ENCODE measurements at regions not wholly inside any gene's neighbourhood (a gene's known extent, or its start where the extent isn't known, plus 50 kb on each side); places are given as distances from the start of the nearest gene placed in this dataset.
A peak's percentile ranks its signal among the peaks of the same experiment; 100 is the strongest.
"Not testable (repeated sequence)": the region's sequence is repeated elsewhere in the genome, so short reads cannot be mapped to it uniquely, and the experiment has no call there.

GRCh38 chr20:47972297-47972915, 187.1 kb upstream of the SULF2 start:
- not testable (repeated sequence) for H3K9me3 ChIP-seq (ENCODE audit: control insufficient read depth in 3 of 3, low read length in 3 of 3); H3K36me3 ChIP-seq (ENCODE audit: control insufficient read depth in 3 of 3, insufficient read depth in 3 of 3, low read length in 3 of 3); H3K4me1 ChIP-seq (ENCODE audit: control insufficient read depth in 3 of 3, insufficient read depth in 3 of 3, low read length in 3 of 3)
- Histone ChIP-seq H3K4me3 (ENCODE audit: low read length in 3 of 3) (peak overlapping the region in 1 of 3 donors; percentile 2), H3K27me3 (ENCODE audit: control insufficient read depth in 3 of 3, insufficient read depth in 3 of 3, low read length in 3 of 3) (peaks cover 11 to 26% (median 14%) of the 10 kb centered on the region in 3 donors), H3K9ac (ENCODE audit: low read depth in 1 of 3, low read length in 3 of 3) (peak overlapping the region in 1 of 3 donors; percentile 8), H3K27ac (ENCODE audit: low read depth, low read length) (peak overlapping the region; percentile 36)

DNA sequence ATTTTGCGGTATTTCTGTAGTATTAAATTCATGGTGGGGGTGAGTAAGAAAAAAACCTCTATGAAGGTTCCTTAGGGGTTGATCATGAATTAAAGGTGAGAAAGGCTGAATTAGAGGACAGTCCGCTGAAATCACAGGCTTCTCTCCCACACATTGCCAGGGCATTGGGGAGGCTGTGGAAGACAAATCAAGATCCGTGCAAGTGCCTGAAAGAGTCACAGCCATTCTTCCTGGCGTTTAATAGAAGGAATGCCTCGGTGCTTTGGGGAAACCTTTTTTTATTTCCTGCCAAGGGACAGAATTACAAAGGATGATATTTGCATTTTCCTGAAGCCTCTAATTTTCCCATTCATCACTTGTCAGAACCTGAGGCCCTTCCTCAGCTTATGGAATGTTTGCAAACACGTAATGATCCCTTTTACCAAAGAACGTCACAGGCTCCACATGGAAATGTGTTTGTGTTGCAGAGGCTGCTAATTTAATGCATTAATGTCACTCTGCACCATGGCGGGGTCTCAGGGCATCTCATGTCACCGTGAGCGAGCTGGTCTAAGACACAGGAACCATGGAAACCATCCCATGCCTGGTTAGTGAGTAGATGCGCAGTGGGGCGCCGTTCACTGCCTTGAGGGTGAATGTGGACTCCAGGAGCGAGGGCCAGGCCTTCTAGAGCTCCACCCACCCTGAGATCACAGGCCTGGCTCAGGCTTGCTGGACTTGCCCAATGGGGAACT, 185.9 kb upstream of the SULF2 start:
- Histone ChIP-seq H3K27ac (ENCODE audit: low read depth, low read length) (no peak overlapping the region), H3K4me3 (ENCODE audit: low read length in 3 of 3) (no peak overlapping the region), H3K36me3 (ENCODE audit: control insufficient read depth in 3 of 3, insufficient read depth in 3 of 3, low read length in 3 of 3) (no peaks in the 10 kb centered on the region), H3K9ac (ENCODE audit: low read depth in 1 of 3, low read length in 3 of 3) (no peak overlapping the region), H3K27me3 (ENCODE audit: control insufficient read depth in 3 of 3, insufficient read depth in 3 of 3, low read length in 3 of 3) (peaks cover 11 to 19% (median 11%) of the 10 kb centered on the region in 3 donors), H3K4me1 (ENCODE audit: control insufficient read depth in 3 of 3, insufficient read depth in 3 of 3, low read length in 3 of 3) (peaks cover 0 to 7% (median 4%) of the 10 kb centered on the region in 3 donors), H3K9me3 (ENCODE audit: control insufficient read depth in 3 of 3, low read length in 3 of 3) (no peaks in the 10 kb centered on the region)

DNA sequence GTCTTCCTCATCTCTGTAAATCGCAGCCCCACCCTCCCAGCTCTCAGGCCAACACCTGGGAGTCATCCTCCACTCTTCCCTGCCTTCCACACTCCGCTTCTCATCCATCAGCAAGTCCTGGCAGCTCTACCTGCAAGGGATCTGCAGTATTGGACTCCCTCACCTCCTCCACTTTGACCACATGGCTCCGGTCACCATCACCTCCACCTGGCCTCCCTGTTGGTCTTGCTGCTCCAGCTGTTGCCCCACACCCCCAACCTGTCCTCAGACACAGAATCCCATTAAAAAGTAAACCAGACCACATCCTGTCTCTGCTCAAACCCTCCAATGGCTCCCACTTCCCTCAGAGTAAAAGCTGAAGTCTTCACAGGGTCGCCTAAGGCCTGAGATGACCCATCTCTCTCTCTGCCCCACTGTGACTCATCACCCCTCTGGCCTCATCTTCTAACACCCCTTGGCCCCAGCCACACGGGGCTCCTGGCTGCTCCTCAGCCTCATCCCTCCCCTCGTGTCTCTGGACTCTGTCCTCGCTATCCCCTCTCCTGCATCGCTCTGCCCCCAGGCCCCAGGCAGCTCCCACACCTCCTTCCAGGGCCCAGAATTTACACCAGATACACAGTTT, 185.1 kb upstream of the SULF2 start:
- Histone ChIP-seq H3K9ac (ENCODE audit: low read depth in 1 of 3, low read length in 3 of 3) (no peak overlapping the region), H3K27ac (ENCODE audit: low read depth, low read length) (no peak overlapping the region), H3K36me3 (ENCODE audit: control insufficient read depth in 3 of 3, insufficient read depth in 3 of 3, low read length in 3 of 3) (no peaks in the 10 kb centered on the region), H3K4me3 (ENCODE audit: low read length in 3 of 3) (no peak overlapping the region), H3K27me3 (ENCODE audit: control insufficient read depth in 3 of 3, insufficient read depth in 3 of 3, low read length in 3 of 3) (peaks cover 11 to 19% (median 11%) of the 10 kb centered on the region in 3 donors), H3K9me3 (ENCODE audit: control insufficient read depth in 3 of 3, low read length in 3 of 3) (no peaks in the 10 kb centered on the region), H3K4me1 (ENCODE audit: control insufficient read depth in 3 of 3, insufficient read depth in 3 of 3, low read length in 3 of 3) (peaks cover 0 to 7% (median 4%) of the 10 kb centered on the region in 3 donors)

DNA sequence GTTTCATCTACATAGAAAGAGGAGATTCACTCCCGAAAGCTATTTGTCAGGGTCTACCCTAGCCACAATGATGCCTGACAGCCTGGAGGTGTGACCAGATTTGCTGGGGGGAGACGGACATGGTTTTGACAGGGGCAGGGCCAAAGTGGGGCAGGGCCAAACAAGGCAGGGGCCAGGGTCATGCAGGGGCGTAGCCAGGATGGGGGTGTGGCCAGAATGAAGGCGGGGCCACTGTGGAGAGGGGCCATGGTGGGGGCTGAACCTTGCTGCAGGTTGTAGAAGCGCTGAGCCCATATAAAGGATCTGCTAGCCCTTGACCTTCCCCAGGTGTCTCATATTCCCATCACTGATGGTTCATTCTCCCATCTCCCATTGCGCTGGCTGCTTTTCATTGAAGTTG, 184.1 kb upstream of the SULF2 start:
- H3K9me3 ChIP-seq (ENCODE audit: control insufficient read depth in 3 of 3, low read length in 3 of 3): no peaks in the 10 kb centered on the region
- no peak overlapping the region for H3K27ac ChIP-seq (ENCODE audit: low read depth, low read length)
- no peaks in the 10 kb centered on the region for H3K36me3 ChIP-seq (ENCODE audit: control insufficient read depth in 3 of 3, insufficient read depth in 3 of 3, low read length in 3 of 3)
- H3K27me3 ChIP-seq (ENCODE audit: control insufficient read depth in 3 of 3, insufficient read depth in 3 of 3, low read length in 3 of 3): peaks cover 11 to 19% (median 11%) of the 10 kb centered on the region in 3 donors
- no peak overlapping the region for H3K9ac ChIP-seq (ENCODE audit: low read depth in 1 of 3, low read length in 3 of 3)
- no peak overlapping the region for H3K4me3 ChIP-seq (ENCODE audit: low read length in 3 of 3)
- peaks cover 0 to 7% (median 3%) of the 10 kb centered on the region in 3 donors for H3K4me1 ChIP-seq (ENCODE audit: control insufficient read depth in 3 of 3, insufficient read depth in 3 of 3, low read length in 3 of 3)

DNA sequence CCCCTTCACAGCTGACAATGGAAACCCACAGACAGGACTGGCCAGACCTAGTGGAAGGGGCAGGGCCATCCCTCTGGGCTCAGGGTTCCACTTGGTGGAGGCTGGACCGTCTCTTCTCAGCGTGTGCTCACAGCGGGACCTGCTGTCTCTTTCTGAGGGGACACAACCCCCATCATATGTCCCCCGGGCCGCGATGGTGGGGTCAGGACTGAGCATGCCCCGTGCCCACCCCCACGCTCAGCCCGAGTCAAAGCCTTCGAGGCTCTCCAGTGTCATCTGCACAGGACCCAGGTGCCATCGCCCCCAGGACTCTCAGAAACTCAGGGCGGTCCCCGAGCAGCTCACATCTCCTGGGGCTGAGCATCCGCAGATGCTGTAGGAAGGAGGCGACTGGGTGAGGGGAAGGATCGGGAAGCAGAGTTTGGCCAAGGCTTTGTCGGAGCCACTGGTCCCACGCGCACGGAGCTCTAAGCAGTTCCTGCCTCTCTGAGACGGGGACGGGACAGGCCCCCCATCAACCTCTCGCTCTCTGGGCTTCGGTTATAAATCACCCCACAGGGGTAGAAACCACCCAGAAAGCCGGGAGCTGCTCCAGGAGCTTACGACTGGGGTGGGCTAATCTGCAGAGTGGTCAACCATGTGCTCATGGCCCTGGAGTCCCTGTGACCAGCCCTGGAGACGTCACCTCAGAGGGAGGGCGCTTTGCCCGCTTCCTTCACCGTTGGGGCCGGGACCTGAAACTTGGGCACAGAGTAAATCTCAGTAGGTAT, 183.4 kb upstream of the SULF2 start:
- Histone ChIP-seq H3K9me3 (ENCODE audit: control insufficient read depth in 3 of 3, low read length in 3 of 3) (no peaks in the 10 kb centered on the region), H3K27ac (ENCODE audit: low read depth, low read length) (no peak overlapping the region)

DNA sequence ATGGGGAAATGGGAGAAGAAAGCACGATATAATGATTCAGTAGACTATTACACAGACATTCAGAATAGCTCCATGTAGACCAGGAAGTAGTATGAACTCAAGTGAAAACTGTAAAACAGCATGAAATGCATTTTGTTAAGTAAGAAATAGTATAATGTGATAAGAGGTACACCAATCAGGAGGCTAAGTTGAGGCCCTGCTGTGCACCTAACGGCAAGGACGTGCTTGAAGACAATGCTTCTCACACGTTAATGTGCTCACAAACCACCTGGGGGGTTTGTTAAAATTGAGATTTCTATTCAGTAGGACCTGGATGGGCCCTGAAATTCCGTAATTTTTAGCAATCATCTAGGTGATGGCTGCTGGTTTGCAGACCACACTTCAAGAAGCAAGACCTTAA, 178.9 kb upstream of the SULF2 start:
- Histone ChIP-seq H3K27me3 (ENCODE audit: control insufficient read depth in 3 of 3, insufficient read depth in 3 of 3, low read length in 3 of 3) (peaks cover 3 to 12% (median 8%) of the 10 kb centered on the region in 3 donors), H3K9ac (ENCODE audit: low read depth in 1 of 3, low read length in 3 of 3) (no peak overlapping the region), H3K36me3 (ENCODE audit: control insufficient read depth in 3 of 3, insufficient read depth in 3 of 3, low read length in 3 of 3) (no peaks in the 10 kb centered on the region), H3K27ac (ENCODE audit: low read depth, low read length) (no peak overlapping the region), H3K4me3 (ENCODE audit: low read length in 3 of 3) (no peak overlapping the region), H3K9me3 (ENCODE audit: control insufficient read depth in 3 of 3, low read length in 3 of 3) (no peaks in the 10 kb centered on the region), H3K4me1 (ENCODE audit: control insufficient read depth in 3 of 3, insufficient read depth in 3 of 3, low read length in 3 of 3) (no peaks in the 10 kb centered on the region)

More for the DNA sequence above, 183.4 kb upstream of the SULF2 start:
- Histone ChIP-seq H3K27me3 (ENCODE audit: control insufficient read depth in 3 of 3, insufficient read depth in 3 of 3, low read length in 3 of 3) (peaks cover 11 to 16% (median 11%) of the 10 kb centered on the region in 3 donors), H3K4me3 (ENCODE audit: low read length in 3 of 3) (no peak overlapping the region), H3K9ac (ENCODE audit: low read depth in 1 of 3, low read length in 3 of 3) (no peak overlapping the region), H3K4me1 (ENCODE audit: control insufficient read depth in 3 of 3, insufficient read depth in 3 of 3, low read length in 3 of 3) (peaks cover 0 to 2% (median 0%) of the 10 kb centered on the region in 3 donors), H3K36me3 (ENCODE audit: control insufficient read depth in 3 of 3, insufficient read depth in 3 of 3, low read length in 3 of 3) (no peaks in the 10 kb centered on the region)

DNA sequence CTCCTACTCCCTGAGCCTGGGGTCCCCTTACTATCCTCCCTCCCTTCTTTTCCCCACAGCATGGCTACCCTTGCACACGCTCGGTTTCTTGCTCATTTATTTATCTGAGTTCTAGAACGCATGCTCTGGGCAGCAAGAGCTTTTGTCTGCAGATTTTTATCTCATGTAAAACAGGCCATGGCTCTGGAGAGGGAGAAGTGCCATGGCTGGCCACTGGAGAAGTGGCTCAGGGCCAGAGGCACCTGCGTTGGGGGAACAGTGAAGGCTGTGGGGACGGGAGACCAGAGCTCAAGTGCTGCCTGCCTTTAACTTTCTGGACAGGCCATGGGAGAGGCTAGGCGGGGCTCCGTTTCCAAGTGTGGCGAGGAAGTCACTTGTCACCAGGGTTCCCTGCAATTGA, 177.7 kb upstream of the SULF2 start:
- H3K27me3 ChIP-seq (ENCODE audit: control insufficient read depth in 3 of 3, insufficient read depth in 3 of 3, low read length in 3 of 3): peaks cover 3 to 11% (median 8%) of the 10 kb centered on the region in 3 donors
- no peaks in the 10 kb centered on the region for H3K36me3 ChIP-seq (ENCODE audit: control insufficient read depth in 3 of 3, insufficient read depth in 3 of 3, low read length in 3 of 3)

GRCh38 chr20:47962286-47962963, 177.1 kb upstream of the SULF2 start:
- Histone ChIP-seq H3K4me3 (ENCODE audit: low read length in 3 of 3) (no peak overlapping the region), H3K4me1 (ENCODE audit: control insufficient read depth in 3 of 3, insufficient read depth in 3 of 3, low read length in 3 of 3) (no peaks in the 10 kb centered on the region), H3K9ac (ENCODE audit: low read depth in 1 of 3, low read length in 3 of 3) (no peak overlapping the region), H3K27me3 (ENCODE audit: control insufficient read depth in 3 of 3, insufficient read depth in 3 of 3, low read length in 3 of 3) (peaks cover 7 to 11% (median 9%) of the 10 kb centered on the region in 3 donors), H3K27ac (ENCODE audit: low read depth, low read length) (no peak overlapping the region), H3K9me3 (ENCODE audit: control insufficient read depth in 3 of 3, low read length in 3 of 3) (no peaks in the 10 kb centered on the region), H3K36me3 (ENCODE audit: control insufficient read depth in 3 of 3, insufficient read depth in 3 of 3, low read length in 3 of 3) (no peaks in the 10 kb centered on the region)

More for the DNA sequence above, 177.7 kb upstream of the SULF2 start:
- Histone ChIP-seq H3K27ac (ENCODE audit: low read depth, low read length) (no peak overlapping the region), H3K4me3 (ENCODE audit: low read length in 3 of 3) (no peak overlapping the region), H3K4me1 (ENCODE audit: control insufficient read depth in 3 of 3, insufficient read depth in 3 of 3, low read length in 3 of 3) (no peaks in the 10 kb centered on the region), H3K9me3 (ENCODE audit: control insufficient read depth in 3 of 3, low read length in 3 of 3) (no peaks in the 10 kb centered on the region), H3K9ac (ENCODE audit: low read depth in 1 of 3, low read length in 3 of 3) (no peak overlapping the region)

DNA sequence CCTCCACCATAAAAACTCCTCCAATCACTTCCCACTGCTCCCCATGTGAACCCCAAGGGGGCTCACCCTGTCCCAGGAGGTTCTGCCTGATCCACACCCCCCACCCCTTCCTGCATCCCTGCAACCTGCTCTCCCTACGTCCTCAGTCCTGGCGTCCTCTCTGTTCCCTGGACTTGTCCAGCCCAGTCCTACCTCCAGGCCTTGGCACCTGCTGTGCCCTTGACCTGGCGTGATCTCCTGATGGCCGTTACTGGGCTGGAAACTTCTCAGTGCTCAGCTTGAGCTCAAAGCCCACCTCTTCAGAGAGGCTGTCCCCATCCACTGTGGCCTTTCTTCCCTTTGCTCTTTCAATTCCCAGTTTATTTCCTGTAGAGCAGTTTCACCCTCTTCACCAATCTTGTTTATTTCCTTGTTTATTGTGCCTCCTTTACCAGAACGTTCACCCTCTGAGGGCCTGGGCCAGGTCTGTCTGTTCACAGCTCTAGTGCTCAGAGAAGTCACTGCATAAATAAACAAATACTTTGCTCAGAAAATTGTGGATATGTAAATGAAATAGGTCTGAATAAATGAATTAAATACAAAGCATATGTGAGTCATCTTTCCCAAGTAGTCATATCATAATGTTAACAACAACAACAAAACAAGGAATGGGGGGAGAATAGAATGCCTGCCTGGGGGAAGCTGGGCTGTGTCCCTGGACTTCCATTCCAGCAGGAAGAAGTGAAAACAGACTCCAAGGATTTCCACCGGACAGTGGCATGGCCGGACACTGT, 175.7 kb upstream of the SULF2 start:
- peaks cover 7 to 21% (median 19%) of the 10 kb centered on the region in 3 donors for H3K27me3 ChIP-seq (ENCODE audit: control insufficient read depth in 3 of 3, insufficient read depth in 3 of 3, low read length in 3 of 3)
- no peaks in the 10 kb centered on the region for H3K4me1 ChIP-seq (ENCODE audit: control insufficient read depth in 3 of 3, insufficient read depth in 3 of 3, low read length in 3 of 3)

More for the DNA sequence above, 175.7 kb upstream of the SULF2 start:
- Histone ChIP-seq H3K9me3 (ENCODE audit: control insufficient read depth in 3 of 3, low read length in 3 of 3) (no peaks in the 10 kb centered on the region), H3K27ac (ENCODE audit: low read depth, low read length) (no peak overlapping the region), H3K36me3 (ENCODE audit: control insufficient read depth in 3 of 3, insufficient read depth in 3 of 3, low read length in 3 of 3) (no peaks in the 10 kb centered on the region), H3K4me3 (ENCODE audit: low read length in 3 of 3) (no peak overlapping the region), H3K9ac (ENCODE audit: low read depth in 1 of 3, low read length in 3 of 3) (no peak overlapping the region)
